ENCODE measurements at regions not wholly inside any gene's neighbourhood (a gene's known extent, or its start where the extent isn't known, plus 50 kb on each side); places are given as distances from the start of the nearest gene placed in this dataset.

DNA sequence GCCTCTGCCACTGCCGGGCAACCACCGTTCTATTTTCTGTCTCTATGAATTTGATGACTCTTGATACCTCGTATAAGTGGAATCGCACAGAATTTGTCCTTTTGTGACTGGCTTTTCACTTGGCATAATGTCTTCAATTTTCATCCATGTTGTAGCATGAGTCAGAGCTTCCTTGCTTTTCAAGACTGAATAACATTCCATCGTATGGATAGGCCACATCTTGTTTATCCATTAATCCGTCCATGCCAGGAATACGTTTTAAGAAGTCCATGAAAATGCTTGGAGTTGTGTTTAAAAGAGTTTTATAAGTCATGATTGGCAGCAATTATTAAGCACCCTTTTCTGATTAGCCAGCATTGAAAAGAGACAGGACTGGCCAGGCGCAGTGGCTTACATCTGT, 53.6 kb upstream of the CLDN10 start:
- DNase-seq (ENCODE audit: low read depth): no peak

DNA sequence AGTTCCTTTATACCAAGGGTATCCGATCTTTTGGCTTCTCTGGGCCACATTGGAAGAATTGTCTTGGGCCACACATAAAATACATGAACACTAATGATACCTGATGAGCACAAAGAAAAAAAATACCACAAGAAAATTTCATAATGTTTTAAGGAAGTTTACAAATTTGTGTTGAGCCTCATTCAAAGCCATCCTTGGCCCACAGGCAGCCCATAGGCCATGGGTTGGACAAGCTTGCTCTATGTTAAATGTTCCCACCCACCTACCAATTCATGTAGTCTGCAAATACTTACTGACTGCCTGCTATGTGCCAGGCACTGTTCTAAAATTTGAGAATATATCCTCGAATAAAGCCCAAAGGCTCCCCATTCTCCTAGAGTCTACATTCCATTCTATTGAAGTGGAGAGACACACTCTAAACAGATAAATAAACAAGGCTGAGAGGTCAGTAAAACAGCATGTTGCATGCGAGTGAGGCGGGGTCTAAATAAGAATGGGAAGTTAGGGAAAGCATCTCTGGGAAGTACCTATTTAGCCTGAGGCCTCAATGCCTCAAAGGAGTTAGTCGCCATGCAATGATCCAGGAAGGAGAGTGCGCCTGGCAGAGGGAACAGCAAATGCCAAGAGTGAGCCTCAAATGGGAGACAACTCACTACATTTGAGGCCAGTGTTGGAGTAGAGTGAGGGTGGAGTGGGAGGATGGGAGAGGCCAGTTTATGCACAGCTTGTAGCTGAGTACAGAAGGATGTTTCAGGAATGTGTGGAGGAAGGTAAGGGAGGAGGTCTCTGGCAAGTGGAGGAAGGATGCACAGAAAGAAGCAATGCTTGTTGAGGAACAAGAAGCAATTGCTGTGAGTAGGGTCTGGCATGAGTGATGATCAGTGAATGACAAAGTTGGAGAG, 52.5 kb upstream of the CLDN10 start:
- no peak for DNase-seq (ENCODE audit: low read depth)

GRCh38 chr13:95502216-95502615, 50.3 kb upstream of the CLDN10 start:
- DNase-seq (ENCODE audit: low read depth): no peak
